Effector memory CD8-positive, alpha-beta T cell (primary cell): ENCODE measurements at regions not wholly inside any gene's neighbourhood (a gene's known extent, or its start where the extent isn't known, plus 50 kb on each side); places are given as distances from the start of the nearest gene placed in this dataset.

ENCODE experiments used
- ATAC-seq: fragments of 150-1000 bp; cut with Tn5 transposase; replicated peaks from 2 replicates; pipeline ENCODE4 v1.10.0; 2021; ENCODE audit warnings: mild to moderate bottlenecking, moderate library complexity
- DNase-seq, 3 experiments: peaks; one replicate each; pipeline ENCODE4 v3.0.0; 2021
- H3K27ac Mint-ChIP-seq, 2 donors: one replicate each; pipeline ENCODE4 v1.8.0; 2022; ENCODE audit warnings: mild to moderate bottlenecking in 2 of 2, mixed read lengths in 2 of 2, moderate library complexity in 2 of 2
- H3K27me3 Mint-ChIP-seq, 2 donors: one replicate each; pipeline ENCODE4 v1.8.0; 2022; ENCODE audit warnings: mixed read lengths in 2 of 2
- H3K36me3 Mint-ChIP-seq: one replicate; pipeline ENCODE4 v1.8.0; 2022; ENCODE audit warnings: mild to moderate bottlenecking, moderate library complexity, mixed read lengths; ENCODE audit not compliant: insufficient read depth
- H3K4me1 Mint-ChIP-seq, 2 donors: one replicate each; pipeline ENCODE4 v1.8.0; 2022; ENCODE audit warnings: low read depth in 2 of 2, mixed read lengths in 2 of 2
- H3K4me3 Mint-ChIP-seq, 2 donors: one replicate each; pipeline ENCODE4 v1.8.0; 2022; ENCODE audit warnings: mild to moderate bottlenecking in 2 of 2, mixed read lengths in 2 of 2, moderate library complexity in 2 of 2
- H3K9me3 Mint-ChIP-seq, 2 donors: one replicate each; pipeline ENCODE4 v1.8.0; 2022; ENCODE audit warnings: mixed read lengths in 2 of 2

GRCh38 chr16:73198481-73198880 lies 150.6 kb upstream of the ZFHX3 start:
- Mint-ChIP-seq H3K9me3 (peaks cover 4 to 5% of the 10 kb centered on the region in 2 donors), H3K27me3 (no peaks in the 10 kb centered on the region), H3K4me1 (no peaks in the 10 kb centered on the region), H3K4me3 (no peak overlapping the region), H3K27ac (no peak overlapping the region), H3K36me3 (peaks cover 4% of the 10 kb centered on the region)
- ATAC-seq (no peak), DNase-seq (no peak)

GRCh38 chr16:73197598-73197997 lies 149.7 kb upstream of the ZFHX3 start:
- Mint-ChIP-seq H3K4me1 (no peaks in the 10 kb centered on the region), H3K27ac (no peak overlapping the region), H3K4me3 (no peak overlapping the region), H3K9me3 (peaks cover 0 to 5% of the 10 kb centered on the region in 2 donors), H3K27me3 (no peaks in the 10 kb centered on the region), H3K36me3 (peaks cover under 1% of the 10 kb centered on the region)
- DNase-seq (no peak), ATAC-seq (no peak)

DNA sequence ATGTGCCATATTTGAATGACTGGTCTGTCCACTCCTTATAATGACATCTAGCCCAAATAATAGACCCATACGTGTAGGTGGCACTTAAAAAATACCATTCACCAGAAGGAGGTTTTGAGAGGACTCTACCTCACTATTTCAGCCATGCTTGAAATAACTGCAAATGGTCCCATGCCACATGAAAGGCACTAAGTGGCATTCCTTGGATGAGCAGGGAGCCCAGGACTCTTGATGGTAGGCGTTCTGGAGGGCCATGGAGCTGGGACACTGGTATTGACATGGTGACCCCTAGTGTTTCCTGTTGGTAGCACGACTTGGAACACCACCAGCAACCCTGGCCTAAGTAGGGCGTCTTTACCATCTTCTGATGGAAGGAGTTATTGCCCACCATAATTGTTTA lies 148.7 kb upstream of the ZFHX3 start:
- ATAC-seq (no peak), DNase-seq (no peak)
- no peak overlapping the region for H3K27ac Mint-ChIP-seq
- no peak overlapping the region for H3K4me3 Mint-ChIP-seq
- H3K4me1 Mint-ChIP-seq = no peaks in the 10 kb centered on the region
- peaks cover 0 to 5% of the 10 kb centered on the region in 2 donors for H3K9me3 Mint-ChIP-seq
- no peaks in the 10 kb centered on the region for H3K36me3 Mint-ChIP-seq
- no peaks in the 10 kb centered on the region for H3K27me3 Mint-ChIP-seq

DNA sequence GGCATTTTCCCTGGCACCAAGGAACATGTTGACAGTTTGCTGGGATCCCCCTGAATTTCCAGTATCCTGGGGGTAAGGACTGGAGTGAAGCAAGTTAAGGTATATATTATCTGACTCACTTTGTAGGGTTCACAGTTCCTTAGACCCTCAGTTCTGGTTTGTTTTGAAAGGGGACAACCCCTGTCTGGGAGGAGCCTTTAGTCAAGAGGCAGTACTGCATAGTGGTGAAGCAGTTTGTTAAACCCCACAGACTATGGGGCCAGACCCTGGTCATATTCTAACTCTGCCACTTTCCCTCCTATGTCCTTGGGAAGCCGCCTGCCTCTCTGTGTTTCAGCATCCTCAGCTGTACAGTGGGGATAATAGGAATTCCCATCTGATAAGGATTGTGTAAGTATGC lies 145.5 kb upstream of the ZFHX3 start:
- no peak for ATAC-seq
- Mint-ChIP-seq H3K4me3 (no peak overlapping the region), H3K4me1 (no peaks in the 10 kb centered on the region), H3K27ac (no peak overlapping the region), H3K9me3 (peaks cover 0 to 5% of the 10 kb centered on the region in 2 donors), H3K27me3 (no peaks in the 10 kb centered on the region), H3K36me3 (no peaks in the 10 kb centered on the region)
- DNase-seq = no peak

GRCh38 chr16:73192232-73192894 lies 144.4 kb upstream of the ZFHX3 start:
- ATAC-seq (no peak), DNase-seq (no peak)
- Mint-ChIP-seq H3K4me3 (no peak overlapping the region), H3K4me1 (no peaks in the 10 kb centered on the region), H3K9me3 (peaks cover 0 to 3% of the 10 kb centered on the region in 2 donors), H3K27me3 (no peaks in the 10 kb centered on the region), H3K27ac (no peak overlapping the region), H3K36me3 (no peaks in the 10 kb centered on the region)

DNA sequence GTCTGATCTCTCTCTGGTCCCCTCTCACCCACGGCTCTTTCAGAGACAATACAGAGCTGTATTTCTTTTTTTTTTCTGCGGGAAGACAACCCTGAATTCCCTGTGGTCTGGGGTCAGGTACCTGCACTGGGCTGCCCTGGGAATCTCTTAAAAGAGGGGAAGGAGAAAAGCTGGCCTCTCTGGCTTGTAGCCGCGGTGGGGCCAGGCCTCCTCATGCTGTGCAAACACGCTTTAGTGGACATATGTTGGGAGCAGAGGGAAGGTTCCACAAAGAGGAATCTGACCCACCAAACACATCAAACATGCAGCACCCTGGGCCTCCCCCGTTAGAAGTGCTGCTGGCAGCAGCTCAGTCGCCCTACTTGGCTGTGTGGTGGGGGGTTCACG lies 143.7 kb upstream of the ZFHX3 start:
- Mint-ChIP-seq H3K36me3 (no peaks in the 10 kb centered on the region), H3K27ac (no peak overlapping the region), H3K27me3 (no peaks in the 10 kb centered on the region), H3K4me1 (no peaks in the 10 kb centered on the region), H3K9me3 (peaks cover 0 to 3% of the 10 kb centered on the region in 2 donors), H3K4me3 (no peak overlapping the region)
- DNase-seq (no peak), ATAC-seq (no peak)

GRCh38 chr16:73190688-73191659 lies 143.0 kb upstream of the ZFHX3 start:
- H3K27ac Mint-ChIP-seq = no peak overlapping the region
- no peaks in the 10 kb centered on the region for H3K36me3 Mint-ChIP-seq
- H3K9me3 Mint-ChIP-seq = peaks cover 0 to 3% of the 10 kb centered on the region in 2 donors
- H3K4me3 Mint-ChIP-seq = no peak overlapping the region
- ATAC-seq (no peak), DNase-seq (no peak)
- H3K27me3 Mint-ChIP-seq = no peaks in the 10 kb centered on the region
- no peaks in the 10 kb centered on the region for H3K4me1 Mint-ChIP-seq

GRCh38 chr16:73190256-73190655 lies 142.3 kb upstream of the ZFHX3 start:
- DNase-seq = no peak
- Mint-ChIP-seq H3K4me1 (no peaks in the 10 kb centered on the region), H3K36me3 (no peaks in the 10 kb centered on the region), H3K4me3 (no peak overlapping the region), H3K27me3 (no peaks in the 10 kb centered on the region), H3K27ac (no peak overlapping the region), H3K9me3 (peaks cover 0 to 3% of the 10 kb centered on the region in 2 donors)
- no peak for ATAC-seq

- no peak overlapping the region for H3K27ac Mint-ChIP-seq
- H3K4me1 Mint-ChIP-seq = no peaks in the 10 kb centered on the region
- H3K9me3 Mint-ChIP-seq = peaks cover 0 to 3% of the 10 kb centered on the region in 2 donors
- H3K4me3 Mint-ChIP-seq = no peak overlapping the region
- ATAC-seq = no peak
- H3K36me3 Mint-ChIP-seq = no peaks in the 10 kb centered on the region
- H3K27me3 Mint-ChIP-seq = no peaks in the 10 kb centered on the region
- DNase-seq = no peak
Measured at GRCh38 chr16:73189136-73189535, 141.2 kb upstream of the ZFHX3 start.

DNA sequence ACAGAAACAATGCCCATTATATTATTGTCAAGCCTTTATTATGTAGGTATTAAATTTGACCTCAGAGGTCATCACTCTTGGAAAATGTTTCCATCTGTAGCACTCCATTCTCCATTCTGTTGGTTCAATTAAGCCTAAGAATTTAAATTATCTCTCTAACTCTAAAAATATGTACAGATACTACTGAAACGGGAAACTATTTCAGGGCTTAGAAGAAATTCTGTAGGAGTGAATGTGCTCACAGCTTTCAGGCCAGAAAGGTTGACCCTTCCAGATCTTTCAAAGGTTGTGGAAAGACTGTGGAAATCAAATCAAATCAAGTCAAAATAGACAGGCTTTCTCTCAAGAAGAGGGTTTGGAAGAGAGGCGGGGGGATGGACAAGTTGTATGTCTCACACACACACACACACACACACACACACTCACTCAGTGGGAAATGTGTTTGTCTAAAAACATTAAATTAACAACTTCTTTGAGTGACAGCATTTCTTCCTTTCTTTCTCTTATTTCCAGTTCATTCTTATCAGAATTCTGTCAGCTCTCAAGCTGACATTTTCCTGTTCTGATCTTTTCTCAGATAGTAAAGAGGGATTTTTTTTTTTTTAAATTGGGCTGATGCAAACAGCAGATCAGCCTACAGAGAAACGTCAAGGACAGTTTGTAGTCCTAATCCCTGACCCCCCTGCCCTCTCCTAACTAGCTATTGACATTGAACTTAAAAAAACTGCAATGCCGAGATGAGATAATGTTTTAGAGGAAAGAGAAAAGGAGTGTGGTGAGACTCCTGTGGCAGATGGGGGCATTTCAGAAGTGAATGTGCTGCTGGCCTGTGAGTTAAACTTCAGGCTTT lies 139.0 kb upstream of the ZFHX3 start:
- no peaks in the 10 kb centered on the region for H3K27me3 Mint-ChIP-seq
- no peak overlapping the region for H3K27ac Mint-ChIP-seq
- H3K4me1 Mint-ChIP-seq = no peaks in the 10 kb centered on the region
- ATAC-seq (no peak), DNase-seq (no peak)
- peaks cover 0 to 3% of the 10 kb centered on the region in 2 donors for H3K9me3 Mint-ChIP-seq
- no peaks in the 10 kb centered on the region for H3K36me3 Mint-ChIP-seq
- no peak overlapping the region for H3K4me3 Mint-ChIP-seq

- H3K4me1 Mint-ChIP-seq = no peaks in the 10 kb centered on the region
- H3K4me3 Mint-ChIP-seq = no peak overlapping the region
- no peak for ATAC-seq
- H3K36me3 Mint-ChIP-seq = no peaks in the 10 kb centered on the region
- H3K27ac Mint-ChIP-seq = no peak overlapping the region
- DNase-seq = no peak
- no peaks in the 10 kb centered on the region for H3K27me3 Mint-ChIP-seq
- H3K9me3 Mint-ChIP-seq = peaks cover 0 to 3% of the 10 kb centered on the region in 2 donors
Measured at GRCh38 chr16:73185737-73186136, 137.8 kb upstream of the ZFHX3 start.

DNA sequence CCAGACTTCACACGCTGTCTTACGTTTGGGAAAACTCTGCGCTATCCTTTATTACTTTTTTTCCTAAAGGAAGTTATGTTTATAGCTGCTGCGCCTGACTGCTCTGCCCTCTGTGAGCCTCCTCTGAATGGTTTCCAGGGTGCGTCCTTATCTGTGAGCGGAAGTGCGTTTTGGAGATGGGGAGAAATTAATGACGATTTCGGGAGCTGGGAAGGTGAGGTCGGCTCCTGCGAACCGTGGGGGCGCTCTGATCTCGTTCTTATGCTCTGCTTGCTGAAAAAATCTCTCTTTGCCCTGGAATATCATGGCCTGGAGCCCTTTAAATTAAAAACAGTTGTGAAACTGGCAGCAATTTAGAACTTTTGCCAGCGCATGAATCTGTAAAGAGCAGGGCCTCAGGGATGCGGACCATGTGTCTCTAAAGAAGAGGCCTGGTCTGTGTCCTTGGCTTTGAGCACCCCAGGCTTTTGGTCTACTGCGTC lies 135.7 kb upstream of the ZFHX3 start:
- H3K27ac Mint-ChIP-seq = no peak overlapping the region
- H3K27me3 Mint-ChIP-seq = no peaks in the 10 kb centered on the region
- H3K4me3 Mint-ChIP-seq = no peak overlapping the region
- no peak for DNase-seq
- ATAC-seq = no peak
- peaks cover 0 to 3% of the 10 kb centered on the region in 2 donors for H3K9me3 Mint-ChIP-seq
- H3K4me1 Mint-ChIP-seq = no peaks in the 10 kb centered on the region
- H3K36me3 Mint-ChIP-seq = no peaks in the 10 kb centered on the region

- Mint-ChIP-seq H3K4me3 (no peak overlapping the region), H3K9me3 (peaks cover 0 to 6% of the 10 kb centered on the region in 2 donors), H3K27me3 (no peaks in the 10 kb centered on the region), H3K36me3 (no peaks in the 10 kb centered on the region), H3K27ac (no peak overlapping the region), H3K4me1 (no peaks in the 10 kb centered on the region)
- DNase-seq (no peak), ATAC-seq (no peak)
Measured at GRCh38 chr16:73179705-73180331, 131.9 kb upstream of the ZFHX3 start.
